G401.6 (cell line): ENCODE measurements at regions not wholly inside any gene's neighbourhood (a gene's known extent, or its start where the extent isn't known, plus 50 kb on each side); places are given as distances from the start of the nearest gene placed in this dataset.

Experiments
- FAIRE-seq: peaks from 2 replicates; lab custom pipeline; 2012; peaks lifted over from hg19 to GRCh38; lab: Jason Lieb, UNC

DNA sequence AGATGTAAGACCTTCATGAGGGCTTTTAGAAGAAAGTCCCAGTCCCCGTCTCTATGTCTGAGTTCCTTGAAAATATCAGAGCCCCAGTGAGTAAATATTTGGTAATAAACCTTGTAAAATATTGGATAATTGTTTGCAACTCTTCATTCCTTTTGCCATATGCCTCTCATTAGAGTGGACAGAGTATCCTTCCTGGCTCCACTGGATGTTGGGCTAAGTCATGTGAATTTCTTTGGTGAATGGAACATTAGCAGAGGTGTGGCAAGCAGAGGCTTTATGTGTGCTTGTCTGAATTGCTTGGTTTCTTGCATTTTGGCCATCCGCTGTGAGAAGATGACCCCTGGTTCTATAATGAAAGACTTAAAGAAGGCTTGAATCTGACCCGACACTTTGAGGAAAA lies 490.3 kb downstream of the METTL15 start:
- FAIRE-seq = no peak

DNA sequence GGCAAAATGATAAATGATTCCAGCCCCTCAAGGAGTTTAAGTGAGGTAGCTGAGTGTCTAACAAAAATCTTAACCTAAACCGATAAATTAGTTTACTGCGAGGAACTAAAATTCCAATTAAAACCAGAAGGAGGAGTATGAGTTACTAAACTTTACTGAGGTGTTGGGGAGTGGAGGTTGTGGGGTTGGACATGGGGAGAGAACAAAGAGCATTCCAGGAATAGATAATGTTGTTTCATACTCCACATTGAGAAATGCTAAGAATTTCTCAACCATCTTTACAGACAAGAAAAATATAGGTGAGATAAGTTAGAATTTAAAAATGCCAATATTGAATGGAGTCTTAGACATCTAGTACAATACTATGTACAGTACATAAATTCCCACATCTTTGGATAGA lies 488.6 kb downstream of the METTL15 start:
- FAIRE-seq = no peak

DNA sequence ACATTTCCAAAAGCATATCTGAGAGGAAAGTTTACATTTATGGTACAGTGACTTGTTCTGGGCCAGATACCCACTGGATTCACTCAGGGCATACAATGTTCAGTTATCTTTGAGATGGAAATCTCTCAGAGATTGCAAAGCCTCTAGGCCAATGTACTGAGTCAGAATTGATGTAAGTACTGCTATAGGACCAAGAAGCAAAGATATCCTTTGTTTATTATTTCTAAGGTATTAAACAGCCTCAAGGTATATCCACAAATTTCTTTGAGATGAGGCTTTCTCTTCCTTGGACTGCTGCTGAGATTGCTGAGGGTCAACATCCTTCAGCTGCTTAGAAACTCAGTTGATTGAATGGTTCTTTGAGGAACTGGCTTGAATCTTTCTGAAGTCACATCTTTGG lies 484.0 kb downstream of the METTL15 start:
- no peak for FAIRE-seq

DNA sequence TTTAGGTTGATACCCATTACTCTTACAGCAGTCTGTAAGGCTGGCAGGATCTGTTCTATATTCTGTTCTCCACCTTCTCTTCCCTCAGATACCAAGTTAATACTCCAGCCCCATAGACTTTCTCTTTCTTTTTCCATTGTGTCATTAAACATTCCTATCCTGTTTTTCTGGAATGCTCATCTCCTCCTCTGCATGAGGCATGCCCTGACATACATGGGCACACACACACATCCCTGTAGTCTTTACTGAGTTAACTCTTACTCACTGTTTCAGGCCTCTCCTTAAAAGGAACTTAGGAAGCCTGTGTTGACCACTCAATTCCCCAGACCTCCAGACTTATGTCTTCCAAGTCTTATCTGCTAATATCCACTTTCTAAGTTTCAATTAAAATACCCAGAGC lies 476.8 kb downstream of the METTL15 start:
- FAIRE-seq = no peak

DNA sequence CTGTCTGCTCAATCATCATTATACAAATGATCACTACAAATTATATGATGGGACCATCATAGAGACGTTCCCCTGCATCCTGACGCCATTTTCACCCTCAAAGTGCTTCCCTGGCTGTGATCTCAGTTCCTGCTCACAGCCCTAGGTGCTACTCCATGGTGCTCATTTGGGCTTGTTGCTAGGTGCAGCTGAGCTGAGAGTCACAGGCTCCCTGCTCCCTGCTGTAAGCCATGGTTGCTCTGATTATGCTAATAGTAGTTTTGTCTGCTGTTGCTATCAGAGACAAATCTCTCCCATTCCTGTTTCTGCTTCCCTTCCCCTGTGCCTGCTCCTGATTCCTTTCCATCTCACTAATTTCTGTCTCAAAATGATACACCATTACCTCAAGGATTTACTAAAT lies 474.3 kb downstream of the METTL15 start:
- no peak for FAIRE-seq

DNA sequence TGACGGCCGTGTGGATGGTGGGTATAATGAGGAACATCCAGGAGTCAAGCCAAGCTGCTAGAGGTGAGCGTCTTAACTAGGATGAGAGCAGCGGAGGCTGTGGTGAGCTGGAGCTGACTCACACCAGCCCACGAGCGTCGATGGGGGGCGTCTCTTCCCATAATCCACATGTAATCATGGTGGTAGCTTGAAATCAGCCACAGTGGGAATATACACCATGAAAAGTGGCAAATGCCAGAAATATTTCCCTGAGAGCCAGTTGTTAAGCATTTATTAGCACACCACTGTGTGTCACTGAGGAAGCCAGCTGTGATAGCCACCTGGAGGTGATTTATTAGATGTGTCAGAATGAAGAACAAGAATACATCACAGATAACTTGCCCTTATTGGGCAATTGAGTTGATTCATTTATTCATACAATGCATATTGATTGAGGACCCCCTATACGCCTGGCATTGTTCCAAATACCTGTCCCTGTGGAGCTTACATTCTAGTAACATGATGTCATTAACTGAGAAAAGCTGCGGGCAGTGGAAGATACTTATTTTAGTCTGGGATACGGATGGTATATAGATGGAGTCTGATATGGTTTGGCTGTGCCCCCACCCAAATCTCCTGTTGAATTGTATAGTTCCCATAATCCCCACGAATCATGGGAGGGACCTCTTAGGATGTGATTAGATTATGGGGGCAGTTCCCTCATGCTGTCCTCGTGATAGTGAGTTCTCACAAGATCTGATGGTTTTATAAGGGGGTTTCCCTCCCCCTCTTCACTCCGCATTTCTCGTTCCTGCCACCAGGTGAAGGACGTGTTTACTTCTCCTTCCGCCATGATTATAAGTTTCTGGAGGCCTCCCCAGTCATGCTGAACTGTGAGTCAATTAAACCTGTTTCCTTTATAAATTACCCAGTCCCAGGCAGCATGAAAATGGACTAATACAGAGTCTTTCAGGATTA lies 473.4 kb downstream of the METTL15 start:
- no peak for FAIRE-seq

DNA sequence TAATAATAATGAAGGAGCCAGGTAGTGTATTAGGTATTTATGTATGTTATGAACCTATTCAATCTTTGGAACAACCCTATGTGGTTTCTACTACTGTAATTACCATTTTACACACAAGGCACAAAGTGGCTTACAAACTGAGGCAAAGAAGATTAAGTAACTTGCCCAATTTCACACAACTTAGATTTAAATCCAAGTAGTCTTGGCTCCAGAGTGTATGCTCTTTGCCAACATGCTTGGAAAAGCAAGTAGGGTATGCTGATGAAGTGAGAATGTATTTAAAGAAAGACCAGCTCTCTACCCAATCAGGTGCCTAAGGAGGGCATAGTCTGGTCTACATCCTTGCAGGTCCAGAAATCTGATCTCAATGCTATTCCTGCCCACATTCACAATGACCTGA lies 463.2 kb downstream of the METTL15 start:
- no peak for FAIRE-seq

DNA sequence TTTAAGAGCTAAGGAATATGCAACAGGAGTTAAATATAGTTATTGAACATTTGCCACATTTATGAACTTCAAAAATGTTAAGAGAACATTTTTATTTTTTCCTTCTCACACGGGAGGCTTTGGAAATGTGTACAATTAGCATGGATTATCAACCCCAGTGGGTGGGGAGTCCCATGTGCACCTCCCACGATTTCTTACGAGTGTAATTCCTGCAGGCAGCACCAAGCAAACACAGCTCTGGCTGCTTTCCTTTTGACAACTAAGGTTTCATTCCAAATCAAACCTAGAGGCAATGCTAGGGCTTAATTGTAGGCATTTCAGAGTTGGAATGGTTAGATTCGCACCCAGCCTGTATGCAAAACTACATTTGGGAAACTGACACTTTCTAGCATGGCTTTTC lies 460.9 kb downstream of the METTL15 start:
- no peak for FAIRE-seq

DNA sequence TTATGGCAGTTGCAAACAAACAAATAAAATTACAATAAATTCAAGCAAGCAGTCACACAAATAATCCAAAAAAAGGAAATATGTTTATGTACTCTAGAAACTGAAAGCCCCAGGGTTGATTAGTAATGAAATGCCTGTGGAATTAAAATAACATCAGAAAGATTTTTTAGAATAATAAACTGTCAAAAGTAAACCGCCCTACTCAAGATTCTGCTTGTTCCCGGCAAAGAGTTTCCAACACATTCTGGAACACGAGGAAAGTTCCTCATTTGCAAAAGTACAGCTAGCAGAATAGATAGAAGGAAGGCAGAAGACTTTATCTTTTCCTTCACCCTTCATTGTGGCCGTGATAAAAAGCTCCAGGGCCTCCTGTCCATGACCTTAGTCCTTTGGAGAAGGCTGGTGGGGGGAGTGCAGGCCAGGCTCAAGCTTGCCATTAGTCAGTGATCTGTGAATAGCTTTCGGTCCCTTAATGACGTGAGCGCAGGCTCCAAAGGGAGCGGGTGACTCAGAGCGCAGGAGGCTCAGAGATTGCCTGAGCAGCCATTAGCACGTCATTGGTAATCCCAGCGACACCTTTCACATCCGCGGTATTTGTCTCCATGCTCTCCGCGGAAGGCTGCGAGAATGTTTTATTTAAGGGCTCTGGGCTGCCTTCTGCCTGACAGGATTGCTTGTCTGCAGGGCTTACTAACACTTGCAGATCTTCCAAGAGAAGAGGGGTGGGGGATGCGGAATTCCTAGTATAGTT lies 458.3 kb downstream of the METTL15 start:
- FAIRE-seq = no peak

DNA sequence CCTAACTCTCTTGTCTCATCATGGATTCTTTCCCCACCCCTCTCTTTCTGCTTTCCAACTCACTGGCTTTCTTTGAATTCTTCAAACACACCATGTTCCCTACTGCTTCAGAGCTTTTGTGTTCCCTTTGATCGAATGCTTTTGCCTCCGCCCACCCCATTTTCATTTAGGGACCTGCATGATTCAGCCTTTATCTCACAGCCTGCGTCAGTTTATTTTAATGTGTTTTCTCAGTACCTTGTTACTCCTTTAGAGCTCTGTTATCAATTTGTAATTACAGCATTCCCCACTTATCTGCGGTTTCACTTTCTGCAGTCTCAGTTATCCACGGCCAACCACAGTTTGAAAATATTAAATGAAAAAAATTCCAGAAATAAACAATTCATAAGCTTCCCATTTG lies 451.3 kb downstream of the METTL15 start:
- FAIRE-seq = no peak

DNA sequence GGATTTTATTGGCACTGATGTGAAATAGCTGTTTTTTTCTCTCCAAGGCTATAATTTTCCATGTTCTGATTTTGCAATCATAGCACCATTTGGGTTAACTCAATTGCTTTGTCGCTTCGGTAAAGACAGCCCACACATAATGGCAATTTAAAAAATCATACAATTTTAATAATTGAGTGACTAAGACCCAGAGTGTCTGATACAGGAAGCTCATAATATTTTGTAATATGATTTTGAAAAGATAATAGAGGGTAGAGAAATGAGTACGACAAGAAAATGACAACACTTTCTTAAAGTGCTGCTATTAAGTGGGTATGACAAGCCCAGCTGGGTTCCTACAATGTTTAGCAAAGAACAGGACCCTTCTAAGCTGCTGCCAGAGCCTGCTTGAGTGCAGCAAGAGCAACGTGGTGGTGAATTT lies 439.1 kb downstream of the METTL15 start:
- FAIRE-seq = no peak

DNA sequence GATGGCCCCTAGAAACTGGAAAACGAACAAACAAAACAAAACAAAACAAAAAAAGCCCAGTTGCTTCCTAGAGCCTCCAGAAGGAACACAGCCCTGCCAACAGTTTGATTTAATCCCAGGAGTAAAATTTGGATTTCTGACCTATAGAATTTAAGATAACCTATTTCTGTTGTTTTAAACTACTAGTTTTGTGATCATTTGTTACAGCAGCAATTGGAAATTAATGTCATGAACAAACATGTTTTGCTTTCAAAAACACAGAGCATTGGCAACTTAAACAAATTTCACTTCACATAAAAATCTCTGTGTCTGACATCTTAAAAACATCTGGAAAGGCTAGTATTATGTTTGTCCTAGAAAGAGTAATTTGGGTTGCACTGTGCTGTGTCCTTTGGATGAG lies 437.3 kb downstream of the METTL15 start:
- FAIRE-seq = no peak

DNA sequence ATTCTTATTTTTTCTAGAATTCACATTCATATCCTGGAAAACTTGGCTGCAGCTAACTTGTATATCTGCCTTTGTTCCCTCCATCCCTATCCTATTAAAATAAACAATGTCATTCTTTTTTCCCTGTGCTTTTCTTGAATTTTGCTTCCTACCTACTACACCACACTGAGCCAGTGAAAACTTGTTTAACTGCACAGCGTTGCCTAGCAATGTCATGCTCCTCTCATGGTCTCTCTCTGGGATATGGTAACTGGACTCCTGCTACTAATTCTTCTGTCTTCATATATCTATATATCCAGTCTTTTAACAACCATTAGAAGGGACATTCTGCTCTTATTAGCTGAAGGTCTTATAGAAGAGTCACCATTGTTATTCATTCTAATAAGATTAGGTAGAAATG lies 434.4 kb downstream of the METTL15 start:
- FAIRE-seq = no peak

DNA sequence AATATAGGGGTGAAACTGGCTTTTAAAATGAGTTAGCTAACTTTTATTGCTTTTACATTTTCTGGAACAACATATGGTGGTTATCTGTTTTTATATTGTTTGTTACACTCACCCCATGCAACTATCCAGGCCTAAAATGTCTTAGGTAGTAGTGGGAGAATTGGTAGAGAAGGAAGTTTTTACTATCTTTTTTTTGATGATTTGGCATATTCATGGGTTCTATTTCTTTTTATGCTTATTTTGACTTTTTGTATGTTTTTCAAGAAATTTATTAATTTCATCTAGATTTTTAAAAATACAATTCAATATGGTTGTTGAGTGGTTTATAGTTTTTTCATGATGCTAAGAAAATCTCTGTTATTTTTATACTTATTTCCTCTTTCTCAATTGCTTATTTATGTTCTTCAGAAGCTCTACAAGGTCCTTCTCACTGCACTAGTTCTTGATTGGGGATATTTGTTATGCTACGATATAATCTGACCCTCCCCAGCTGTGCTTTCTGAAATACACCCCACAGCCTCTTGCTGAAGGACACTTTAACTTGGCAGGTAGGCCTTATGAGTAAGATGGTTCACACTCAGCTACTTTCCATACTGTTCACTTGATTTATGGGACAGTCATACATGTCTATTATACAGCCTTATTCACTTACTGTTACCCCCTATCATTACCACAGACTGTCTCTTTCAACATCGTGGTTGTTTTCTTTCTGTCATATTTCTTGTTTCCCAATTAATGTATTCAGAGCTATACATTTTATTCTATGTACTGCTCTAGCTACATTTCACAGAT lies 431.2 kb downstream of the METTL15 start:
- no peak for FAIRE-seq

DNA sequence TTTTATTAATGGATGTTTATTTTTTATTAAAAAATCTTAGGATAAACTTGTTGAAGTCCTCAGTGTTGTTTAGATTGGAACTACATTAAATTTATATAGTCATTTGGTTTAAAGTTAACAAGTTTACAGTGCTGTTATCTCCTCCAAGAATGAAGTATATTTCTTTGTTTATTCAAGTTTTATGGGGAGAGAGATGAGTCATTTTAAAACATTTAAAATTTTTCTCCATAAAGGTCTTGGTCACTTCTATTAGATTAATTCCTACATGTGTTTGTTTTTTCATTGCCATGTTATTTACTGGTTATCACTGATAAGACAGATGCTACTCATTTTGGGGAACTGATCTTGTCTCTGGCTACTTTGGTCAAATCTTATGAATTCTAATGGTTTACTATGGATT lies 429.6 kb downstream of the METTL15 start:
- FAIRE-seq = no peak

DNA sequence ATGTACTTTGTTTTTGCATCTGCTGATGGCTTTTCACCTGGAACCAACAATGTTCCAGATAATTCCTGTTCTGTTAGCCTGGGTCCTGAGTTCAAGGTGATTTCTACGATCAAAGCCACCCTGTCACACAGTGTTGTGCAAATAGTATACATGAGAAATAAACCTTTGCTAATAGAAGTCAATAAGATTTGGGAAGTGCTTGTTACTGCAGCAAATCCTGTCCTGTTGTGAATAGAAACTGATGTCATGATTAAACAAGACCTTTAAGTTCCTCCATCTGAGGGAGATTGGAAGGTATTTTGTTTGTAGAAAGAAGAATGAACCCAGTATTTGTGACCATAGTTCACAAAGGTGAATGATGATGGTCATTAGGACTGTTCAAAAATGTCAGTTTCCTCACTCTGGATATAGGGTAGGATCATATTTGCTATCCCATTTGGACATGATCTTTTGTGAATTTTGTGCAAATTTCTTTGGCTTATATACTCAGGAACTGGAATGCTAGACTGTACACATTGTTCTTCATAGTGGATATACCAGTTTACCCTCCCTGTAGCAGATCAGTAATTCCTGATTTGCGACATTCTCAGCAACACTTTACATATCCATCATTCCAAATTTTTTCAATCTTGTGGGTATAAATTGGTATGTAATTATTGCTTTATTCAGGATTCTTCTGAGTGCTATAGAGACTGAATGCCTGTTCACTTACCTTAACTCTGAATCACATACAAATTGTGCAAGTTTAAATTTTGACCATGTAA lies 428.5 kb downstream of the METTL15 start:
- FAIRE-seq = no peak

DNA sequence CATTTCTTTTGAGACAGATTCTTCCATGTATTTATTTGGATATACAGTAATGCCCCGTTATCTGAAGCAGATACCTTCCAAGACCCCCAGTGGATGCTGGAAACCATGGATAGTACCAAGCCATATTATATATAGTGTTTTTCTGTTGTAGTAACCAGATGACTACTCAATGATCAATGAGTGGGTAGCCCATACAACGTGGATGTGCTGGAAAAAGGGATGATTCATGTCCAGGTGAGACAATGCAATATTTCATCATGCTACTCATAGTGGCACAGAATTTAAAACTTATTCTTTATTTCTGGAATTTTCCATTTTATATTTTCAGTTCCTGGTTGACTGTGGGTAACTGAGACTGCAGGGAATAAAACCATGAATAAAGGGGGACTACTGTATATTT lies 427.5 kb downstream of the METTL15 start:
- no peak for FAIRE-seq

DNA sequence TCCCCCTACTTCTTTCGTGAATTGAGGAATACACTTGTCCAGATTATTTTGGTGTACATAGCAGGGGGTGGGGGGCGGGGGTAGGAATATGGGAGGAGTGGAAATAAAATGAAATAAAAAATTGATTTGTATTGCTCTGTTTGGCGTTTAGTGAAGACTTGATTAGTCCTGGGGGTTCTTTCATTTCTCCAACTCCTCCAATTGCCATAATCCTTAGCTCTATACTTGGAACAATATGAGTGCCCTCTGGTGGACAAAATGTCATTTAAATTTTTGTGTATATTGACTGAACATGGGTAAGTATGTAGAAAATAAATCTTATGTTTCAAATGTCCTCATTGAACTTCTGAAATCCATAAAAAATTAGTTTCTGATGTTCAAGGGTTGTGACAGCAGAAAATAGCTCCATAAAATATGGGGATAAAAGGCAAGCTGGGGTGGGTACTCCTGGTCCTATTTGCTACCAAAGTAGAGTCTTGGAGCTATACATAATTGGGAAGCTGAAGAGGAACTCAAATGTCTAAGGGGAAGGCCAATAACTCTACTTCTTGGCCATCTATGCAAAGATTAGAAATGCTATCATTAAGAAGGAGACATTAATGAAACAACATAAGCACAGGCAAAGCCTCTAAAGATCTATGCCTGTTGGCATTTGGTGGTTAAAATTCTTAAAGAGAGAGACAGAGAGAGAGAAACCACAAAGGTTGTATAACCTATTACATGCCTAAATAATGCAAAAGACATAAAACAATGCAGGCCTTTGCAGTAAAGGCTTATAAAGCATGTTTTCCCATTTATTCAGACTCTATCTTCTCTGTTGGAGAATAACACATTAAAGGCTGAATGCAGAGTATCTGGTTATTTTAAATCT lies 421.6 kb downstream of the METTL15 start:
- FAIRE-seq = peak; percentile 89

DNA sequence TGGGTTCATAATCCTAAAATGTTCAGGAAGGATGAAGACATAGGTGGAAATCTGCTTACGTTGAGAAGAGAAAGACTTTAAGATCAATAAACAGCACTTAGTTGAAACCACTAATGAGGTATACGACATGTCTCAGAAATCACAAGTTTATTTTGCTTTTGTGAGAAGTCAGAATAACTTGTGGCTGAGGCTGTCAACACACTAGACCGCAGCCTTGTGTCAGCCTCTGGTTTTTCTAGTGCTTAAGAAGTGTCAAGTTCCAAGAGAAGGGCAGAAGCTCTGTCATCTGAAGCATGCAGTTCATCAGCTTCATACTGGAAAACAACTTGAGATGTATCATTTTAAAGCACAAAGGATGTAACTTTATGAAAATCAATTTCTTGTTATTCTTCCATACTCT lies 420.9 kb downstream of the METTL15 start:
- FAIRE-seq = no peak

DNA sequence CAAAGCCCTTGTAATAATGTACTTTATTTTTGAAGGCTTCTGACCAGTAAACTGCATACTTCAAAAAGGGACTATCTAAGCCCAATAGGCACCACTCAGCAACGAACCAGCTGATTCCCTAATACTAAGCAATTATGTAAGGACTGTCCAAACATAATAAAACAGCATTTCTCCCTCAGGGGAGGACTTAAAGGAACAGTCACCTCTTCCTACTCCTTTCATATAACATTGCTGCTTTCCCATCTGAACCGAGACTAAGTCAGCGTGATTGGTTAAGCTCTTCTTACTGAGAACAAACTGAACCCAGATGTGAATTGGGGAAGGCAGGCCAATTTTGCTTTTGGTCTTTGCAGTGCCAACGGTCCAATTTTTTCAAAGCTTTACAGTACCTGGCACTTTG lies 420.0 kb downstream of the METTL15 start:
- FAIRE-seq = no peak

DNA sequence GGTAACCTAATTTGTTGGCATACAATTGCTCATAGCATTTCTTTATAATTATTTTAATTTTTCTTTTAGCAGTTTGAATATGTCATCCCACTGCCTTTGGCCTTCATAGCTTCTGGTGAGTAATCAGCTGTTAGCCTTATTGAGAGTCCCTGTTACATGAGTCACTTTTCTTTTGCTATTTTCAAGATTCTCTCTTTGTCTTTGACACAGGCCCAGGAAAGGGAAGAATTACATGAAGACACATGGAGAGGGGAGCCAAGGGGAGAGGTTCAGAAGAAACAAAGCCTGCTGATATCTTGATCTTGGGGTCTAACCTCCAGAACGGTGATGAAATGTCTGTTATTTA lies 418.2 kb downstream of the METTL15 start:
- FAIRE-seq = no peak
